ENCODE measurements at regions not wholly inside any gene's neighbourhood (a gene's known extent, or its start where the extent isn't known, plus 50 kb on each side); places are given as distances from the start of the nearest gene placed in this dataset.

DNA sequence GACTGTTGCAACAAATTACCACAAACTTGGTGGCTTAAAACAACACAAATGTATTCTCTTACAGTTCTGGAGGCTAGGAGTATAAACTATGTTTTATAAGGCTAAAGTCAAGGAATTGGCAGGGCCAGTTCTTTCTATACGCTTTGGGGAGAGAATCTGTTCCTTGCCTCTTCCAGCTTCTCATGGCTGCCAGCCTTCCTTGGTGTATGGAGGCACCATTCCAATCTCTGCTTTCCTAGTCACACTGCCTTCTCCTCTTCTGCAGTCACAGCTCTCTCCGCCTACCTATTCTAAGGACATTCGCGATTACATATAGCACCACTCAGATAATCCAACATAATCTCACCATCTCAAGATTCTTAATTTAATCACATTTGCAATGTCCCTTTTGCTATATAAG is 140.4 kb upstream of the GNAO1 start:
- TF ChIP-seq, protein P1, sequence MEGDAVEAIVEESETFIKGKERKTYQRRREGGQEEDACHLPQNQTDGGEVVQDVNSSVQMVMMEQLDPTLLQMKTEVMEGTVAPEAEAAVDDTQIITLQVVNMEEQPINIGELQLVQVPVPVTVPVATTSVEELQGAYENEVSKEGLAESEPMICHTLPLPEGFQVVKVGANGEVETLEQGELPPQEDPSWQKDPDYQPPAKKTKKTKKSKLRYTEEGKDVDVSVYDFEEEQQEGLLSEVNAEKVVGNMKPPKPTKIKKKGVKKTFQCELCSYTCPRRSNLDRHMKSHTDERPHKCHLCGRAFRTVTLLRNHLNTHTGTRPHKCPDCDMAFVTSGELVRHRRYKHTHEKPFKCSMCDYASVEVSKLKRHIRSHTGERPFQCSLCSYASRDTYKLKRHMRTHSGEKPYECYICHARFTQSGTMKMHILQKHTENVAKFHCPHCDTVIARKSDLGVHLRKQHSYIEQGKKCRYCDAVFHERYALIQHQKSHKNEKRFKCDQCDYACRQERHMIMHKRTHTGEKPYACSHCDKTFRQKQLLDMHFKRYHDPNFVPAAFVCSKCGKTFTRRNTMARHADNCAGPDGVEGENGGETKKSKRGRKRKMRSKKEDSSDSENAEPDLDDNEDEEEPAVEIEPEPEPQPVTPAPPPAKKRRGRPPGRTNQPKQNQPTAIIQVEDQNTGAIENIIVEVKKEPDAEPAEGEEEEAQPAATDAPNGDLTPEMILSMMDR (IDR thresholded peaks at IDR 0.05): no peak
- intact Hi-C loops (cut with micrococcal nuclease): no loop called here
- no peak overlapping the region for H3K27ac Mint-ChIP-seq
- H3K9me3 Mint-ChIP-seq: no peaks in the 10 kb centered on the region
- no peak overlapping the region for H3K4me3 Mint-ChIP-seq
- H3K27me3 Mint-ChIP-seq (ENCODE audit: low read depth in 2 of 2): peaks cover 5 to 24% of the 10 kb centered on the region in 2 donors
- no peaks in the 10 kb centered on the region for H3K36me3 Mint-ChIP-seq
- no peaks in the 10 kb centered on the region for H3K27me3 ChIP-seq (ENCODE audit: control insufficient read depth, insufficient read depth, low read length)
- no peaks in the 10 kb centered on the region for H3K36me3 ChIP-seq (ENCODE audit: control insufficient read depth, insufficient read depth, low read length)
- H3K4me1 Mint-ChIP-seq: peaks cover 0 to 7% of the 10 kb centered on the region in 2 donors
- no peak for ATAC-seq
- no peak overlapping the region for H3K4me3 ChIP-seq (ENCODE audit: low read length)
- no peaks in the 10 kb centered on the region for H3K9me3 ChIP-seq (ENCODE audit: control insufficient read depth, insufficient read depth, low read length)
- no peak overlapping the region for H3K27ac ChIP-seq (ENCODE audit: low read length)
- peaks cover 4% of the 10 kb centered on the region for H3K4me1 ChIP-seq (ENCODE audit: control insufficient read depth, insufficient read depth, low read length)
- no peak for DNase-seq
- 91% methylated on average over 4 of the region's 4 CpGs for WGBS (ENCODE audit: insufficient coverage)

DNA sequence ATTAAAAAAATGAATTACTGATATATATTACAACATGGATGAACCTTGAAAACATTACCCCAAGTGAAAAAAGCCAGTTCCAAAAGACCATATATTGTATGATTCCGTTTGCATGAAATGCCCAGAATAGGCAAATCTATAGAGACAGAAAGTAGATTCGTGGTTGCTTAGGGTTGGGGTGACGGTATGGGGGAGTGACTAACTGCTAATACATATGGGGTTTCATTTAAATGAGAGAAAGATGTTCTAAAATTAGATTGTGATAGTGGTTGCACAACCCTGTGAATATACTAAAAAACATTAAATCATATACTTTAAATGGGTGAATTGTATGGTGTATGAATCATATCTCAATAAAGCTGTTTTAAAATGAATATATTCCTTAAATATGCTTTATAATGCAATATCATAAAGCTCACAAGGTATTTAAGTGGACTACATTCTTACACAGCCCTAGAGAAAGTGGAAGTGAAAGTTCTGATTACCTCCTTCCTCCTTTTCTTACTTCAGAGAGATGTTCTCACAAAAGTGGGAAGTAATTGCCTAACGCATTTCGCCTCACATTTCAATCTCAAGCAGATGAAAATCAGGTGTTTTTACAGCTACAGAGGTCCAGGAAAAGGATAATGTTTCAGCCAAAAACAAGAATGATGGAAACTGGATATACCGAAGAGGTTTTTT is 142.7 kb upstream of the GNAO1 start:
- Mint-ChIP-seq H3K27ac (no peak overlapping the region), H3K27me3 (ENCODE audit: low read depth in 2 of 2) (peaks cover 5 to 20% of the 10 kb centered on the region in 2 donors), H3K9me3 (no peaks in the 10 kb centered on the region), H3K4me3 (no peak overlapping the region), H3K36me3 (no peaks in the 10 kb centered on the region), H3K4me1 (peaks cover 0 to 7% of the 10 kb centered on the region in 2 donors)
- peak in 1 of 2 donors; percentile 9 for DNase-seq
- H3K9me3 ChIP-seq (ENCODE audit: control insufficient read depth, insufficient read depth, low read length): no peaks in the 10 kb centered on the region
- TF ChIP-seq, protein P1 (IDR thresholded peaks at IDR 0.05): no peak
- ATAC-seq: peak in 1 of 3 donors; percentile 40
- H3K36me3 ChIP-seq (ENCODE audit: control insufficient read depth, insufficient read depth, low read length): no peaks in the 10 kb centered on the region
- intact Hi-C loops (cut with micrococcal nuclease): no loop called here
- H3K27me3 ChIP-seq (ENCODE audit: control insufficient read depth, insufficient read depth, low read length): no peaks in the 10 kb centered on the region
- H3K4me1 ChIP-seq (ENCODE audit: control insufficient read depth, insufficient read depth, low read length): peaks cover 4% of the 10 kb centered on the region
- H3K27ac ChIP-seq (ENCODE audit: low read length): no peak overlapping the region
- H3K4me3 ChIP-seq (ENCODE audit: low read length): no peak overlapping the region
- 8% methylated on average over 3 of the region's 6 CpGs for WGBS (ENCODE audit: insufficient coverage)

DNA sequence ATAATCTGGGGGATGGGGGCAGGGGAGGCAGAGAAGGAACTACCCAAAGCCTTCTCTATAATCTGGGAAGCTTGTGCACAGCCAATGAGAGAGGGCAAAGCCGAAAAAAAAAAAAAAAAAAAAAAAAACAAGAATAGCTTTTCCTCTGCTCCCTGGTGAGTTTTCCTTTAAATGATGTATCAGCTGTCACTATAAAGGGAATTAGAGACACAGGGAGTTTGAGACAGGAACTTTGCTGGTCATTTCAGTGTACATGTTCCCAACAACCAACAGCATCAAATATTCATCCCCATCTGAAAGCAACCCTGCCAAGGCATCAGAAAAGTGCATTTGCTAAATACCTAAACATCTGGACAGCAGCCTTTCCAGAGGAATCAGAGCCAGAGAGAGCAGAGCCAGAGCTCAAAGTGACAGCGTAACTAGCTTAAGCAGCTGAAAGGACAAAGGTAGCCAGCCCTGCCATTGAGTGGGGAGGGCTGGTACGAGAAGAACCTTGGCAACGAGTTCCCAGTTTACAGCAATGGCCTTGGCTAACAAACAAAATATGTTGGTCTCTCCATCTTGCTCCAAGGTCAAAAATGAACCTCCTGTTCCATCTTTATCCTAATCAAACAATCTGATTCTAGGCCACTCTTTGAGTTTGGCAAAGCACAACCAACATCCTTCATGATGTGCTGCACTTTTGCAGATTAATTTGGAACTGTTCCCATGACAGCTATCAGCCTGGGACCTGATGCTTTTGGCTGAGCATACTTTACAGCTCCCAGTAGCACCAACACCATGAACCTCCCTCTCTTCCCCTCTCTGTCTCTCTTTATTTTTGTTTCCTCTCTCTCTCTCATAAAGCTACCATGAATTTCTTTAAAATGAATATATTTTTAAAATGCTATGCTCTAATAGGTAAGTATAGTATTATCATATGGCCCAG is 143.7 kb upstream of the GNAO1 start:
- H3K36me3 ChIP-seq (ENCODE audit: control insufficient read depth, insufficient read depth, low read length): no peaks in the 10 kb centered on the region
- no peak overlapping the region for H3K27ac ChIP-seq (ENCODE audit: low read length)
- Mint-ChIP-seq H3K4me1 (peaks cover 0 to 7% of the 10 kb centered on the region in 2 donors), H3K9me3 (no peaks in the 10 kb centered on the region), H3K4me3 (no peak overlapping the region), H3K27me3 (ENCODE audit: low read depth in 2 of 2) (peaks cover 5 to 20% of the 10 kb centered on the region in 2 donors), H3K27ac (no peak overlapping the region), H3K36me3 (no peaks in the 10 kb centered on the region)
- no peak for DNase-seq
- intact Hi-C loops (cut with micrococcal nuclease): no loop called here
- no peak for ATAC-seq
- H3K27me3 ChIP-seq (ENCODE audit: control insufficient read depth, insufficient read depth, low read length): no peaks in the 10 kb centered on the region
- TF ChIP-seq, protein P1 (IDR thresholded peaks at IDR 0.05): no peak
- H3K9me3 ChIP-seq (ENCODE audit: control insufficient read depth, insufficient read depth, low read length): no peaks in the 10 kb centered on the region
- 95% methylated on average over 4 of the region's 4 CpGs for WGBS (ENCODE audit: insufficient coverage)
- no peak overlapping the region for H3K4me3 ChIP-seq (ENCODE audit: low read length)
- H3K4me1 ChIP-seq (ENCODE audit: control insufficient read depth, insufficient read depth, low read length): peaks cover 4% of the 10 kb centered on the region
